Bronchial epithelial cell (primary cell): ENCODE measurements at regions not wholly inside any gene's neighbourhood (a gene's known extent, or its start where the extent isn't known, plus 50 kb on each side); places are given as distances from the start of the nearest gene placed in this dataset.

ENCODE experiments used
- DNase-seq: peaks from one replicate; pipeline ENCODE4 v3.0.0-alpha.2; 2010; ENCODE audit warnings: low read depth
- FAIRE-seq: peaks from 2 replicates; lab custom pipeline; 2011; peaks lifted over from hg19 to GRCh38; lab: Jason Lieb, UNC
- H3K27me3 ChIP-seq: 2 replicates; pipeline ENCODE4 v1.5.1; 2011; ENCODE audit warnings: low read length; ENCODE audit not compliant: control insufficient read depth, insufficient read depth
- H3K36me3 ChIP-seq: 2 replicates; pipeline ENCODE4 v1.5.1; 2011; ENCODE audit warnings: low read length; ENCODE audit not compliant: control insufficient read depth, insufficient read depth
- H3K4me3 ChIP-seq: 2 replicates; pipeline ENCODE4 v1.5.1; 2011; ENCODE audit warnings: mild to moderate bottlenecking, low read depth, low read length, control low read depth
- CTCF ChIP-seq: IDR thresholded peaks from 2 replicates; pipeline ENCODE4 v1.5.1; 2011; ENCODE audit warnings: mild to moderate bottlenecking, moderate library complexity, low read length, control low read depth, inconsistent platforms; ENCODE audit not compliant: insufficient read depth, severe bottlenecking

- H3K36me3 ChIP-seq, result no peaks in the 10 kb centered on the region
- H3K27me3 ChIP-seq, result no peaks in the 10 kb centered on the region
- no peak overlapping the region for H3K4me3 ChIP-seq
- FAIRE-seq (no peak), DNase-seq (no peak)
- TF ChIP-seq CTCF, result no peak
Measured at GRCh38 chr3:157793745-157794144, 290.5 kb upstream of the VEPH1 start.

GRCh38 chr3:157789162-157789561 is 285.9 kb upstream of the VEPH1 start:
- H3K27me3 ChIP-seq, result no peaks in the 10 kb centered on the region
- TF ChIP-seq CTCF, result no peak
- FAIRE-seq (no peak), DNase-seq (peak; percentile 81)
- no peaks in the 10 kb centered on the region for H3K36me3 ChIP-seq
- no peak overlapping the region for H3K4me3 ChIP-seq

GRCh38 chr3:157786618-157787017 is 283.4 kb upstream of the VEPH1 start:
- peak; percentile 45 for DNase-seq
- Histone ChIP-seq H3K36me3 (no peaks in the 10 kb centered on the region), H3K27me3 (no peaks in the 10 kb centered on the region), H3K4me3 (no peak overlapping the region)
- TF ChIP-seq CTCF, result no peak
- peak; percentile 60 for FAIRE-seq

GRCh38 chr3:157786211-157786610 is 283.0 kb upstream of the VEPH1 start:
- H3K4me3 ChIP-seq, result no peak overlapping the region
- TF ChIP-seq CTCF, result no peak
- no peaks in the 10 kb centered on the region for H3K27me3 ChIP-seq
- DNase-seq (peak; percentile 83), FAIRE-seq (no peak)
- H3K36me3 ChIP-seq, result no peaks in the 10 kb centered on the region

- H3K36me3 ChIP-seq, result no peaks in the 10 kb centered on the region
- DNase-seq (peak; percentile 80), FAIRE-seq (no peak)
- no peak overlapping the region for H3K4me3 ChIP-seq
- no peak for TF ChIP-seq CTCF
- no peaks in the 10 kb centered on the region for H3K27me3 ChIP-seq
Measured at GRCh38 chr3:157785102-157785826, 282.0 kb upstream of the VEPH1 start.

- DNase-seq (peak; percentile 12), FAIRE-seq (no peak)
- no peak for TF ChIP-seq CTCF
Measured at GRCh38 chr3:157782236-157782635, 279.0 kb upstream of the VEPH1 start.

More at GRCh38 chr3:157782236-157782635, 279.0 kb upstream of the VEPH1 start:
- H3K4me3 ChIP-seq, result no peak overlapping the region
- H3K36me3 ChIP-seq, result no peaks in the 10 kb centered on the region
- H3K27me3 ChIP-seq, result no peaks in the 10 kb centered on the region
